ENCODE measurements at regions not wholly inside any gene's neighbourhood (a gene's known extent, or its start where the extent isn't known, plus 50 kb on each side); places are given as distances from the start of the nearest gene placed in this dataset.

DNA sequence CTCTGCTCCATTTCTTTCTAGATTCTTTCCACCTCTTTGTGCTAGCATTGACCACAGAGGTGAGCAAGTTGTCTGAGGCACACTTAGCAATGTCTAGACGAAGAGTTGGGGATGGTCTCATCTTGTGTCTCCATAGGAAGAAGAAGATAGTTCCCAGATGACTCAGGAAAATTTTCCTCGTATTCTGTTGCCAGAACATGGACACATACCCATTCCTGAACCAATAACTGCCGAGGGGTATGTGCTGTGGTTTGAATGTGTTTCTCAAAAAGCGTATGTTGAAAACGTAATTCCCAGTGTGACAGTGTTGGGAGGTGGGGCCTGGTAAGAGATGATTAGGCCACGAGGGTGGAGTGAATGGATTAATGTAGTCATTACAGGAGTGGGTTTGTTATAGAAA is 107.5 kb upstream of the GALNT15 start:
- no peak for TF ChIP-seq POLR2A (IDR thresholded peaks at IDR 0.05)
- TF ChIP-seq, protein P1, sequence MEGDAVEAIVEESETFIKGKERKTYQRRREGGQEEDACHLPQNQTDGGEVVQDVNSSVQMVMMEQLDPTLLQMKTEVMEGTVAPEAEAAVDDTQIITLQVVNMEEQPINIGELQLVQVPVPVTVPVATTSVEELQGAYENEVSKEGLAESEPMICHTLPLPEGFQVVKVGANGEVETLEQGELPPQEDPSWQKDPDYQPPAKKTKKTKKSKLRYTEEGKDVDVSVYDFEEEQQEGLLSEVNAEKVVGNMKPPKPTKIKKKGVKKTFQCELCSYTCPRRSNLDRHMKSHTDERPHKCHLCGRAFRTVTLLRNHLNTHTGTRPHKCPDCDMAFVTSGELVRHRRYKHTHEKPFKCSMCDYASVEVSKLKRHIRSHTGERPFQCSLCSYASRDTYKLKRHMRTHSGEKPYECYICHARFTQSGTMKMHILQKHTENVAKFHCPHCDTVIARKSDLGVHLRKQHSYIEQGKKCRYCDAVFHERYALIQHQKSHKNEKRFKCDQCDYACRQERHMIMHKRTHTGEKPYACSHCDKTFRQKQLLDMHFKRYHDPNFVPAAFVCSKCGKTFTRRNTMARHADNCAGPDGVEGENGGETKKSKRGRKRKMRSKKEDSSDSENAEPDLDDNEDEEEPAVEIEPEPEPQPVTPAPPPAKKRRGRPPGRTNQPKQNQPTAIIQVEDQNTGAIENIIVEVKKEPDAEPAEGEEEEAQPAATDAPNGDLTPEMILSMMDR (IDR thresholded peaks at IDR 0.05) = no peak

Data from lower leg skin (tissue), 3 donors.